Uterus (tissue), 3 donors: ENCODE measurements at regions not wholly inside any gene's neighbourhood (a gene's known extent, or its start where the extent isn't known, plus 50 kb on each side); places are given as distances from the start of the nearest gene placed in this dataset.

Experiments
- DNase-seq, 2 donors: peaks; one replicate each; pipeline ENCODE4 v3.0.0-alpha.2; 2019 to 2020
- H3K27ac ChIP-seq, 2 donors: fragments of 200-600 bp; sonication (generic); 1 replicate in 1 of 2; 2 replicates in 1 of 2; pipeline ENCODE4 v1.5.1; 2016 to 2018
- H3K27me3 ChIP-seq, 2 donors: fragments of 200-600 bp; sonication (generic); one replicate each; pipeline ENCODE4 v1.5.1; 2018 to 2019; ENCODE audit warnings: control low read depth in 1 of 2
- H3K36me3 ChIP-seq, 2 donors: fragments of 200-600 bp; sonication (generic); one replicate each; pipeline ENCODE4 v1.5.1; 2019; ENCODE audit warnings: control low read depth in 1 of 2
- H3K4me1 ChIP-seq, 2 donors: fragments of 200-600 bp; sonication (generic); one replicate each; pipeline ENCODE4 v1.5.1; 2018 to 2019; ENCODE audit warnings: control low read depth in 1 of 2
- H3K4me3 ChIP-seq, 2 donors: fragments of 200-600 bp; sonication (generic); 1 replicate in 1 of 2; 2 replicates in 1 of 2; pipeline ENCODE4 v1.5.1; 2018 to 2019; ENCODE audit warnings: mild to moderate bottlenecking in 1 of 2
- H3K9me3 ChIP-seq, 2 donors: fragments of 200-600 bp; sonication (generic); one replicate each; pipeline ENCODE4 v1.5.1; 2019; ENCODE audit warnings: control low read depth in 1 of 2
- CTCF ChIP-seq, 4 experiments: fragments of 200-600 bp in 2 of 4; fragments of 450-650 bp in 2 of 4; sonication (generic) in 2 of 4; IDR thresholded peaks; one replicate each; pipeline ENCODE4 v1.5.1; 2016 to 2019; ENCODE audit warnings: antibody characterized with exemption in 4 of 4, mild to moderate bottlenecking in 2 of 4, moderate library complexity in 1 of 4
- POLR2A ChIP-seq, 2 donors: fragments of 450-650 bp; IDR thresholded peaks; one replicate each; pipeline ENCODE4 v1.6.1; 2016; ENCODE audit warnings: antibody characterized with exemption in 2 of 2, mild to moderate bottlenecking in 1 of 2, moderate library complexity in 1 of 2
- intact Hi-C: fragments of 100-400 bp; cut with DNase I; formaldehyde crosslinking; loops from one replicate; pipeline ENCODE4 v1.15.1; 2023; ENCODE audit warnings: low total_unique reads
- donor health status: DM: yes; HTN: yes; CAD: no.

- Histone ChIP-seq H3K9me3 (peaks cover 0 to 5% of the 10 kb centered on the region in 2 donors), H3K27me3 (no peaks in the 10 kb centered on the region), H3K27ac (no peak overlapping the region), H3K4me3 (no peak overlapping the region), H3K36me3 (no peaks in the 10 kb centered on the region), H3K4me1 (no peaks in the 10 kb centered on the region)
- intact Hi-C loops, result no loop called here
- no peak for TF ChIP-seq CTCF (IDR thresholded peaks at IDR 0.05)
- TF ChIP-seq POLR2A (IDR thresholded peaks at IDR 0.05), result no peak
- no peak for DNase-seq
Observed at GRCh38 chr18:1916869-1917523, 654.3 kb downstream of the METTL4 start.

GRCh38 chr18:1917569-1917968, 653.7 kb downstream of the METTL4 start:
- peaks cover 0 to 5% of the 10 kb centered on the region in 2 donors for H3K9me3 ChIP-seq
- intact Hi-C loops, result no loop called here
- no peaks in the 10 kb centered on the region for H3K36me3 ChIP-seq
- TF ChIP-seq POLR2A (IDR thresholded peaks at IDR 0.05), result no peak
- TF ChIP-seq CTCF (IDR thresholded peaks at IDR 0.05), result no peak
- no peaks in the 10 kb centered on the region for H3K27me3 ChIP-seq
- H3K4me3 ChIP-seq, result no peak overlapping the region
- no peak overlapping the region for H3K27ac ChIP-seq
- DNase-seq, result no peak
- no peaks in the 10 kb centered on the region for H3K4me1 ChIP-seq

GRCh38 chr18:1922066-1922465, 649.2 kb downstream of the METTL4 start:
- intact Hi-C loops, result no loop called here

GRCh38 chr18:1928711-1929110, 642.6 kb downstream of the METTL4 start:
- Histone ChIP-seq H3K27ac (no peak overlapping the region), H3K4me3 (no peak overlapping the region), H3K36me3 (no peaks in the 10 kb centered on the region), H3K4me1 (no peaks in the 10 kb centered on the region), H3K27me3 (no peaks in the 10 kb centered on the region), H3K9me3 (no peaks in the 10 kb centered on the region)
- intact Hi-C loops, result no loop called here
- DNase-seq, result no peak
- TF ChIP-seq CTCF (IDR thresholded peaks at IDR 0.05), result no peak
- TF ChIP-seq POLR2A (IDR thresholded peaks at IDR 0.05), result no peak

More at GRCh38 chr18:1922066-1922465, 649.2 kb downstream of the METTL4 start:
- Histone ChIP-seq H3K27me3 (no peaks in the 10 kb centered on the region), H3K27ac (no peak overlapping the region), H3K36me3 (no peaks in the 10 kb centered on the region), H3K9me3 (no peaks in the 10 kb centered on the region), H3K4me3 (no peak overlapping the region), H3K4me1 (no peaks in the 10 kb centered on the region)
- DNase-seq, result no peak
- TF ChIP-seq CTCF (IDR thresholded peaks at IDR 0.05), result no peak
- no peak for TF ChIP-seq POLR2A (IDR thresholded peaks at IDR 0.05)

GRCh38 chr18:1929720-1930119, 641.6 kb downstream of the METTL4 start:
- Histone ChIP-seq H3K27ac (no peak overlapping the region), H3K36me3 (no peaks in the 10 kb centered on the region), H3K4me3 (no peak overlapping the region), H3K4me1 (no peaks in the 10 kb centered on the region), H3K9me3 (no peaks in the 10 kb centered on the region), H3K27me3 (no peaks in the 10 kb centered on the region)
- no peak for TF ChIP-seq CTCF (IDR thresholded peaks at IDR 0.05)
- no peak for TF ChIP-seq POLR2A (IDR thresholded peaks at IDR 0.05)
- intact Hi-C loops, result no loop called here
- no peak for DNase-seq
